ENCODE measurements at regions not wholly inside any gene's neighbourhood (a gene's known extent, or its start where the extent isn't known, plus 50 kb on each side); places are given as distances from the start of the nearest gene placed in this dataset.

DNA sequence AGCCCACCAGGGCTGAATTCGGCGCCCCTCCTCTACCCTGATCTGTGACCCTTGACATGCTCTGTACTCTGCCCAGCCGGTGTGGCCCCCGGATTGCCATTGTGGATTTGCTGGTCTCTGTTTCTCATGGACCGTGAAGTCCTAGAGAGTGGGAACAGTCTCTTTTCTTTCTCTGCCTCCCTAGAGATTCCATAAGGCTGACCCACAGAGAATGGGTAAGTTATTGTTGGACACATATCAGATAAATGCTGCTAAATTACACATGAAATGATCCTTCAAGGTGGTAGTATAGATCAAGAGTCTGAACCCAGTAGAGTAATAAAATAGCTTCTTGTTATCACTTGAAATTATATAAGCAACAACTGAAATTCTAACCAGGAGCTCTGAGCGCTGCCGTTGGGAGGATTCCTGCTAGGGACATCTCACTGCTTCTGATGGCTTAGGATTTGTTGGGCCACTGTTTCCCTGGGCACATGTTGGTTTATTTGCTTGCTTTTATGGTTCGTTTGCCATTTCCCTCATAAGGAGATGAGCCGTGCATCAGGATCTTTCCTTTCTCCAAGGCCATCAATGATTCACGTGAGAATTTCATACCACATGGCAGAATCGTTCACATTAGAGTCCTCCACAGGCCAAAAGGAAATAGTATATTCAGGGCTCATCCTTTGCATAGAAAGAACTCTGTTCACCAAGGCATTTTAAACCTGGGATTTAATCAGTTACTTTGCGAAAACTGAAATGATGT lies 111.9 kb downstream of the ZBTB18 start:
- DNase-seq (ENCODE audit: low read depth in 6 of 9, low spot score in 9 of 9), result no peak
- 98% methylated on average over 12 of the region's 12 CpGs for WGBS
- Histone ChIP-seq H3K9me3 (ENCODE audit: control insufficient read depth in 2 of 2, insufficient read depth in 1 of 2, low read length in 1 of 2) (no peaks in the 10 kb centered on the region), H3K27me3 (ENCODE audit: control insufficient read depth in 2 of 2, insufficient read depth in 1 of 2, low read length in 1 of 2) (no peaks in the 10 kb centered on the region), H3K36me3 (ENCODE audit: control insufficient read depth in 2 of 2, insufficient read depth in 2 of 2, low read length in 1 of 2) (no peaks in the 10 kb centered on the region), H3K27ac (ENCODE audit: low read depth in 1 of 2, low read length in 1 of 2) (no peak overlapping the region), H3K4me1 (ENCODE audit: control insufficient read depth in 2 of 2, insufficient read depth in 2 of 2, low read length in 2 of 2) (no peaks in the 10 kb centered on the region), H3K4me3 (ENCODE audit: low read length in 2 of 2) (no peak overlapping the region)

DNA sequence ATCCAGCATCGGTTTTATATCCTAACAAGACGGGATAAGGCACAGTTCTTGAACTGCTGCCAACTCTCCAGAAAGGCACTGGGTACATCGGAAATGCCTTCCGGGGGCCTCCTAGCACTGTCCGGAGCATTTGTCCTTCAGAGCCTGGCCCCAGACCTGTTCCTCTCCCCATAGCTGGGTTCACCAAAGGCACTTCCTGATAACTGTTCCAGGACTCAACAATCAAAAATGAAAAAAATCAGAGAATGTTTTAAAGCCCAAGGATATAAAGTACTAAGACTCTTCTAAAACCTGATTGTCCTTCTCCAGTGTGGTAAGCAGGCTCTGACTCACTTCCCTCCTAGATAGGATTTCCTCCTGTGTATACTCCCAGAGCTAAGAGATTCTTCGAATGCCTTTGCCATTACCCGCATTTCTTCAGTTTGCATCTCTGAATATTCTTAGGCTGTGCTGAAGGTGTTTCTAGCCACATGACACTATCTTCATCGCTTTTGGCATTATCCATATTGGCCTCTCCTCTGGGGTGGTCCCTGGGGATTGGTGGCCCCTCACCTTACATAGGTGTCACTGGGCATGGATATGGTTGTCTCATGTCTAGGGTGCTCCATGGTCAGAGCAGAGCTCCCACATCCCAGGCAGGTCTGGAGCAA lies 112.9 kb downstream of the ZBTB18 start:
- H3K4me1 ChIP-seq (ENCODE audit: control insufficient read depth in 2 of 2, insufficient read depth in 2 of 2, low read length in 2 of 2), result no peaks in the 10 kb centered on the region
- H3K36me3 ChIP-seq (ENCODE audit: control insufficient read depth in 2 of 2, insufficient read depth in 2 of 2, low read length in 1 of 2), result no peaks in the 10 kb centered on the region
- H3K4me3 ChIP-seq (ENCODE audit: low read length in 2 of 2), result no peak overlapping the region
- H3K27ac ChIP-seq (ENCODE audit: low read depth in 1 of 2, low read length in 1 of 2), result no peak overlapping the region
- 93% methylated on average over 8 of the region's 8 CpGs for WGBS
- no peaks in the 10 kb centered on the region for H3K27me3 ChIP-seq (ENCODE audit: control insufficient read depth in 2 of 2, insufficient read depth in 1 of 2, low read length in 1 of 2)
- no peak for DNase-seq (ENCODE audit: low read depth in 6 of 9, low spot score in 9 of 9)
- no peaks in the 10 kb centered on the region for H3K9me3 ChIP-seq (ENCODE audit: control insufficient read depth in 2 of 2, insufficient read depth in 1 of 2, low read length in 1 of 2)

DNA sequence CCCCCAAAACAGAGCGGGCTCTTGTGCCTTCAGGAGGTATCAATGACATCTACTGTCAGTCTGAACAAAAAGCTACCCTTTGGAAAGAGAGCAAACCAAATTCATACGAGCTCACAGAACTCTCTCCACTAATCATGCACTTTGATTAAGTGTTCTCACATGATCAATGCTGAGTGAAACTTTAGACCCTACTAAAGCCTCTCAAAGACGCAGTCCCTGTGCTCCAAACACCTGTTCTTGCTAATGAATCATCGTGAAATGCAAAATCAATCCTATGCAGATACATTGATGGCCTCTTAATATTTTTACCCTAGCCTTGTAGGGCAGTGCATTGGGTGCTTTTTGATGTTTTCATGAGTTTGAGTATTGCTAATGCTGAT lies 113.4 kb downstream of the ZBTB18 start:
- H3K4me1 ChIP-seq (ENCODE audit: control insufficient read depth in 2 of 2, insufficient read depth in 2 of 2, low read length in 2 of 2), result no peaks in the 10 kb centered on the region
- no peaks in the 10 kb centered on the region for H3K9me3 ChIP-seq (ENCODE audit: control insufficient read depth in 2 of 2, insufficient read depth in 1 of 2, low read length in 1 of 2)
- no peak overlapping the region for H3K27ac ChIP-seq (ENCODE audit: low read depth in 1 of 2, low read length in 1 of 2)
- WGBS, result 98% methylated on average over 4 of the region's 4 CpGs
- no peaks in the 10 kb centered on the region for H3K36me3 ChIP-seq (ENCODE audit: control insufficient read depth in 2 of 2, insufficient read depth in 2 of 2, low read length in 1 of 2)
- DNase-seq (ENCODE audit: low read depth in 6 of 9, low spot score in 9 of 9), result no peak
- H3K27me3 ChIP-seq (ENCODE audit: control insufficient read depth in 2 of 2, insufficient read depth in 1 of 2, low read length in 1 of 2), result no peaks in the 10 kb centered on the region
- H3K4me3 ChIP-seq (ENCODE audit: low read length in 2 of 2), result no peak overlapping the region

DNA sequence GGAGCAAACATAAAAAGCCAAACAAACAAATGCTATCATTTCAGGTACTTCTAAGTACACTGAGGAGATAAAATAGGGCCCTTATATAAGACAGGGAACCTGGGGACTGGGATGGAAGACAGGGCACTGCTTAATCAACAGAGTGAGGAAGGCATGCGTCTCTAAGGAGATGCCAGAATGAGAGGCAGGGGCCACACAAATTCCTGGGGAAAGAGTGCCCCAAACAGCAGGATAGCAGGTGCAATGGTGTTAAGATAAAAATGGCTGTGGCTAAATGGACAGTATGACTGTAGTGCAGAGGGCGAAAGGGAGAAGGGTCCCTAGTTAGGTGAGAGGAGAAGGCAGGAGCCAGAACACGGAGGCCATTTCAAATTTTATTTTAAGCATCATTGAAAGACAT lies 113.9 kb downstream of the ZBTB18 start:
- 98% methylated on average over 3 of the region's 3 CpGs for WGBS
- no peaks in the 10 kb centered on the region for H3K36me3 ChIP-seq (ENCODE audit: control insufficient read depth in 2 of 2, insufficient read depth in 2 of 2, low read length in 1 of 2)

DNA sequence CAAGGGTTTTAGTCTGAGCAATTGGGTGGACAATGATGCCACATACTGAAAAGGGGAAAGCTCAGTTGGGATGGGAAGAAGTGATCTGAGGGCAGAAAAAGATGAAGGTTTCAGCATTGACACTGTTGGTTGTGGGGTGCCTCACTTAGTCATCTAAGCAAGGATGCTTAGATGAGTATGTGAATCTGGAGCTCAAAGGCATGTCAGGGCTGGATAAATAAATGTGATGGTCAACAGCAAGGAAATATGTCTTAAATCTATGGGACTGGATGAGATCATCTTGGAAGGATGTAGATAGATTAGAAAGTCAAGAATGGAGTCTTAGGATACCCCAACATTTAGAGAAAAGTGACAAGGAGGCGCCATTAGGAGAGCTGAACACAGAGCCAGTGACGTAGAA lies 114.6 kb downstream of the ZBTB18 start:
- Histone ChIP-seq H3K27ac (ENCODE audit: low read depth in 1 of 2, low read length in 1 of 2) (no peak overlapping the region), H3K4me1 (ENCODE audit: control insufficient read depth in 2 of 2, insufficient read depth in 2 of 2, low read length in 2 of 2) (no peaks in the 10 kb centered on the region), H3K9me3 (ENCODE audit: control insufficient read depth in 2 of 2, insufficient read depth in 1 of 2, low read length in 1 of 2) (no peaks in the 10 kb centered on the region), H3K27me3 (ENCODE audit: control insufficient read depth in 2 of 2, insufficient read depth in 1 of 2, low read length in 1 of 2) (no peaks in the 10 kb centered on the region), H3K4me3 (ENCODE audit: low read length in 2 of 2) (no peak overlapping the region), H3K36me3 (ENCODE audit: control insufficient read depth in 2 of 2, insufficient read depth in 2 of 2, low read length in 1 of 2) (no peaks in the 10 kb centered on the region)
- DNase-seq (ENCODE audit: low read depth in 6 of 9, low spot score in 9 of 9), result no peak
- 96% methylated on average over 2 of the region's 2 CpGs for WGBS

More for the DNA sequence above, 113.9 kb downstream of the ZBTB18 start:
- no peak for DNase-seq (ENCODE audit: low read depth in 6 of 9, low spot score in 9 of 9)
- H3K4me1 ChIP-seq (ENCODE audit: control insufficient read depth in 2 of 2, insufficient read depth in 2 of 2, low read length in 2 of 2), result no peaks in the 10 kb centered on the region
- H3K27ac ChIP-seq (ENCODE audit: low read depth in 1 of 2, low read length in 1 of 2), result no peak overlapping the region
- H3K27me3 ChIP-seq (ENCODE audit: control insufficient read depth in 2 of 2, insufficient read depth in 1 of 2, low read length in 1 of 2), result no peaks in the 10 kb centered on the region
- no peaks in the 10 kb centered on the region for H3K9me3 ChIP-seq (ENCODE audit: control insufficient read depth in 2 of 2, insufficient read depth in 1 of 2, low read length in 1 of 2)
- no peak overlapping the region for H3K4me3 ChIP-seq (ENCODE audit: low read length in 2 of 2)

DNA sequence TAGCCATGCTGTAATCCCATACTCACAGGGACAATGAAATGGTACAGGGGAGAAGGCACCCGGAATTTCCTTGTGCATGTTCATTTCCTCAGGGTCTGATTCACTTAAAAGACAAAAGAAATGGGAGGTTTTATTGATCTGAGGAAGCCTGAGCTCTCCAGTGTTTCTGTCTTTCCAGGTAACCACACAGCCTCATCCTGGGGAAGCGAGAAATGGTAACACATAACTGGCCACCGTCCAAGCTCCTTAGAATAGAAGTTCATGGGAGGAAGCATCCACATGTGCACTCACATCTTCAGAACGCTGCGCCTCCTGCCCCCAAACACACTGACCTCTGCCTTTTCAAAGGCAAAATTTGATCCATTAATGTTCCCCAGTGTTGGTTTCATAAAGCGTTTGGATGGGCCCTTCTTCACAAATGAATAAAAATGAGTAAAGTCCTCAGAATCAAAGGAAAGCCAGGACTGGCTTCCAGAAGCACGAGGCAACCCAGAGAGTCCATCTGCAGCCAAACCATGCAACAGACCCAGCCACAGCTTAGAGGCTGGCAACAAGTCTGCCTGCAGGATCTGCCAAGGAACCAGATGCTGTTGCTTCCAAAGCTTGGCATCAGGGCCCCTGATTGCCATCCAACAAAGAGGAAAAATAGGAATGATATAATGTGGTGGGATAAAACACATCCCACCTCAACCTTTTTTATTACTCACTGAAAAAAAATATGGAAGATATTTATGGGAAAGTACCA lies 120.3 kb downstream of the ZBTB18 start:
- H3K4me1 ChIP-seq (ENCODE audit: control insufficient read depth in 2 of 2, insufficient read depth in 2 of 2, low read length in 2 of 2), result no peaks in the 10 kb centered on the region
- 93% methylated on average over 7 of the region's 7 CpGs for WGBS
- H3K27ac ChIP-seq (ENCODE audit: low read depth in 1 of 2, low read length in 1 of 2), result no peak overlapping the region
- no peaks in the 10 kb centered on the region for H3K27me3 ChIP-seq (ENCODE audit: control insufficient read depth in 2 of 2, insufficient read depth in 1 of 2, low read length in 1 of 2)
- no peak overlapping the region for H3K4me3 ChIP-seq (ENCODE audit: low read length in 2 of 2)
- no peaks in the 10 kb centered on the region for H3K36me3 ChIP-seq (ENCODE audit: control insufficient read depth in 2 of 2, insufficient read depth in 2 of 2, low read length in 1 of 2)
- H3K9me3 ChIP-seq (ENCODE audit: control insufficient read depth in 2 of 2, insufficient read depth in 1 of 2, low read length in 1 of 2), result no peaks in the 10 kb centered on the region
- no peak for DNase-seq (ENCODE audit: low read depth in 6 of 9, low spot score in 9 of 9)

DNA sequence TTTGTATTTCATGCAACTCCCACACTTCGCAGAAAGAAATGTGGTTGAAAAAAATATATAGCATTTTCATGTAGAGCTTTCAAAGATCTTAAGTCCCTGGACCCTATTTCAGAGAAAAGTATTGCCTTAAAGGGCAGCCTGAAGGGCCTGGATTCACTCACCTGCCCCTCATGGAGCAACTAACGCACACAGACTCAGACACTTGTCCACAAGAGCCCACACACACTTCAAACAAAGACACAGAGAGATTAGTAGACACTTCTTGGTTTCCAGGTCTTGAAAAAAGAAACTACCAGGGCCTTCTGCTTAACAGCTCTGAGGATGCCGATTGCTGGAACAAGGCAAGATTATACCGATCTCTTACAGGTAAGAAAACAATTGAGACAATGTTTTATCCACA lies 122.2 kb downstream of the ZBTB18 start:
- Histone ChIP-seq H3K9me3 (ENCODE audit: control insufficient read depth in 2 of 2, insufficient read depth in 1 of 2, low read length in 1 of 2) (no peaks in the 10 kb centered on the region), H3K27me3 (ENCODE audit: control insufficient read depth in 2 of 2, insufficient read depth in 1 of 2, low read length in 1 of 2) (no peaks in the 10 kb centered on the region), H3K36me3 (ENCODE audit: control insufficient read depth in 2 of 2, insufficient read depth in 2 of 2, low read length in 1 of 2) (no peaks in the 10 kb centered on the region), H3K27ac (ENCODE audit: low read depth in 1 of 2, low read length in 1 of 2) (no peak overlapping the region), H3K4me3 (ENCODE audit: low read length in 2 of 2) (no peak overlapping the region), H3K4me1 (ENCODE audit: control insufficient read depth in 2 of 2, insufficient read depth in 2 of 2, low read length in 2 of 2) (no peaks in the 10 kb centered on the region)
- no peak for DNase-seq (ENCODE audit: low read depth in 6 of 9, low spot score in 9 of 9)
- 96% methylated on average over 4 of the region's 4 CpGs for WGBS

DNA sequence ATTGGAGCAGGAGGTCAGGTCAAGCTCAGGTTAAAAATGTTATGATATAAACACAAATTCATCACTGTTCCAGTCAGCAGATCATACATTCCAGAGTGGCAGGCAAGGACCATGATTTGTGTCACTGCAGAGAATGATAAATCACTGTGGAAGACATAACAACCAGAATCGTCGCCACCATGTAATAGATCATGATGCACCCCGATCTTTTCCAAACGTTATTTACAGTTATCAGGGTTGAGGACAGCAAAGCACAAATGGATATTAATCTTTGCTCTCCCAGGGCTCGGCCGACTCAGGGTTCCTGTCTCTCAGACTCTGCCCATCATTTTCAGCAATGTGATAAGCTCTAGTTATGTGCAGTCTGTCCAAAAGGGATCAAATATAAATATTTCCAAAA lies 122.7 kb downstream of the ZBTB18 start:
- H3K27me3 ChIP-seq (ENCODE audit: control insufficient read depth in 2 of 2, insufficient read depth in 1 of 2, low read length in 1 of 2), result no peaks in the 10 kb centered on the region
- DNase-seq (ENCODE audit: low read depth in 6 of 9, low spot score in 9 of 9), result no peak
- H3K4me1 ChIP-seq (ENCODE audit: control insufficient read depth in 2 of 2, insufficient read depth in 2 of 2, low read length in 2 of 2), result no peaks in the 10 kb centered on the region
- no peaks in the 10 kb centered on the region for H3K9me3 ChIP-seq (ENCODE audit: control insufficient read depth in 2 of 2, insufficient read depth in 1 of 2, low read length in 1 of 2)
- no peak overlapping the region for H3K27ac ChIP-seq (ENCODE audit: low read depth in 1 of 2, low read length in 1 of 2)
- no peaks in the 10 kb centered on the region for H3K36me3 ChIP-seq (ENCODE audit: control insufficient read depth in 2 of 2, insufficient read depth in 2 of 2, low read length in 1 of 2)
- H3K4me3 ChIP-seq (ENCODE audit: low read length in 2 of 2), result no peak overlapping the region
- WGBS, result 92% methylated on average over 6 of the region's 6 CpGs

DNA sequence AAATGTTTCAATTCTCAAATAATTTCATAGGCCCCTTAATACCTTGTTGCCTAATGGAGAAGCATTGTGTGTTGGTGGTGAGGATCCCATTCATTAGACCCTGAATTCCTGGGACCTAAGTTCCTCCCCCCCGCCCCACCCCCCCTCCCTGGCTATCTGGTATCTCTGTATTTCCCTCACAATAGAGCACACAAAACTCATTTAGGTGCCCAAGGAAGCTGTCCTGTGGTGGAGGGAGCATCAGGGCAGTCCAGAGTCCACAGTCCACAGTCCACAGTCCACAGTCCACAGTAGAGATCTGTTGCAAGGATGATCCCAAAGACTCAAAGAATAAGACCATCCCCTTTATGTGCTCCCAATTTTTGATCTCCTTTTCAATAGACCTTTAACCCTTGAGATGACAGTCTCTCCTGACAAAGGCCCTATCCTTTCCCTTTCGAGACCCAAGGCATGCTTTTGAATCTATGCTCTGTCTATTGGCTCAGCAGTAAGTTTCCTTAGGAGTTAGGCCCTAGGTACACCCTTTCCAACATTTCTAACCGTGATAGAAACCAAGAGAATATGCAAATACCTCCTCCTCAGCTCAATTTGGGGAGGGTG lies 123.9 kb downstream of the ZBTB18 start:
- Histone ChIP-seq H3K4me3 (ENCODE audit: low read length in 2 of 2) (no peak overlapping the region), H3K4me1 (ENCODE audit: control insufficient read depth in 2 of 2, insufficient read depth in 2 of 2, low read length in 2 of 2) (no peaks in the 10 kb centered on the region), H3K9me3 (ENCODE audit: control insufficient read depth in 2 of 2, insufficient read depth in 1 of 2, low read length in 1 of 2) (no peaks in the 10 kb centered on the region), H3K36me3 (ENCODE audit: control insufficient read depth in 2 of 2, insufficient read depth in 2 of 2, low read length in 1 of 2) (no peaks in the 10 kb centered on the region), H3K27ac (ENCODE audit: low read depth in 1 of 2, low read length in 1 of 2) (no peak overlapping the region), H3K27me3 (ENCODE audit: control insufficient read depth in 2 of 2, insufficient read depth in 1 of 2, low read length in 1 of 2) (no peaks in the 10 kb centered on the region)
- DNase-seq (ENCODE audit: low read depth in 6 of 9, low spot score in 9 of 9), result no peak
- WGBS, result 94% methylated on average over 3 of the region's 3 CpGs
